COR-L47 (cell line): ENCODE measurements at regions not wholly inside any gene's neighbourhood (a gene's known extent, or its start where the extent isn't known, plus 50 kb on each side); places are given as distances from the start of the nearest gene placed in this dataset.
"Not testable (repeated sequence)": the region's sequence is repeated elsewhere in the genome, so short reads cannot be mapped to it uniquely, and the experiment has no call there.

ENCODE experiments used
- DNase-seq: peaks from one replicate; lab custom pipeline; 2025; lab: John Stamatoyannopoulos, UW

DNA sequence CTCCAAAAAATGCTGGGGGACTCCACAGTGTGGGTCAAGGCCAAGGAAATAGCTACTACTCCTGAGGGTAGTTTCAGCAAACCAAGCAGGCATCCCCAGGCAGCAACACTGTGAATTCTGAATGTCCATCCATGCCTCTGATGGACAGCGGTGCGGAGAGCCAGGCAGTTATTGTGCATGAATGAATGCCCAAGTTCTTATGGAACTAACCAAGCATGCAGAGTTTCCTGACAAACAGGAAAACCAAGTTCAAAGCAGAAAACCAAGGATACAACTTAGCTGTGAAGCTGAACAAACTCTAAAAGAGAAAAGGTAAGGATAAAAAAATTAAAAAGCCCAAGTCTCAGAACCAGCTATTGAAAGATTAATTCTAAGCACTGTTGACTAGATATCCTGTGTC is 642.6 kb upstream of the HS3ST1 start:
- DNase-seq, result no peak

DNA sequence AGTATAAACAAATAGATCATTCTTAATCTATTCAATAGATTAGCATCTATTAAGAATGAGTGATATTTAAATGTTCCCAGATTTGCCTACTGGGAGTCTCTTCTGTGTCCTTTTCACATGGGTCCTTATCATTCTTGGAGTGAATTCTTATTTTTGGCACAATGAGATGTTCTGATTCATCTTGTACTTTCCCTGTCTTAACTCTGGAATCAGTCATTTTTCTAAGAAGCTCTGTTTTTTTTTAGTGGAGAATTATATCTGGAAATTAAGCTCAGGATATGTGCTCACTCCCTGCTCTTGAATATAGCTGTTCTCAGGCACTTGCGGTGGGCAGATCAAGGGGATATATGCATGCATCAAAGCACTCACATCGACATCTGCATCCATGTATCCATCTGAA is 625.3 kb upstream of the HS3ST1 start:
- DNase-seq, result no peak

DNA sequence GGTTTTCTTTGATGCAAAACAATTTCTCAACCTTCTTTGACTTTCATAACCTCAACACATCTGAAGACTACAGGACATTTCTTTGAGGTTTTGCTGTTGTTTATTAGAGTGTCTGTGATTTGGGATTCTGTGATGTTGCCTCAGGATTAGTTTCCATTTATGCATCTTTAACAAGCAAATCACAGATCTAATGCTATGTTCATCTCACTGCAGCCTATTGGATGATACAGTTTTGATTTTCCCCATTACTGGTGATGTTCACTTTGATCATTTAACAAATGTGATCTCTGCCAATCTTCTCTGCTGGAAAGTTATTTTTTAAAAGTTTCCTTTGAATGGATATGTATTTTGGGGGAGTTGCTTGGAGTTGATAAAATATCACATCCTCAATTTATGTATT is 624.9 kb upstream of the HS3ST1 start:
- DNase-seq, result no peak

DNA sequence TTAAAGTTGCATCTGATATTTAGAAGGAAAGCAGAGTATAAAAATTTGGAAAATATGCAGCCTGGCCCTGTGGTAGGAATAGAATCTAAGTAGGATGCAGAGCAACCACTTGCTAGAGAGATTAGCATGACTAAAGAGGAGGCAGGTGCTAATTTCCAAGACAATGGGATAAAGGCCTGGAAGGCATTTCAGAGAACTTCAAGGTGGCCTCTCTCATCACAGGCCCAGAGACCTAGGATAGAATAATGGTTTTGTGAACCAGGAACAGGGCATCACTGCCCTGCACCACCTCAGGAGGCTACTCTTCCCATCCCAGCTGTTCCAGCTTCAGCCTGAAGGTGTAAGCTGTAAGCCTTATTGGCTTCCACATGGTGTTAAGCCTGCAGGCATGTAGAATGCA is 621.7 kb upstream of the HS3ST1 start:
- DNase-seq, result no peak

DNA sequence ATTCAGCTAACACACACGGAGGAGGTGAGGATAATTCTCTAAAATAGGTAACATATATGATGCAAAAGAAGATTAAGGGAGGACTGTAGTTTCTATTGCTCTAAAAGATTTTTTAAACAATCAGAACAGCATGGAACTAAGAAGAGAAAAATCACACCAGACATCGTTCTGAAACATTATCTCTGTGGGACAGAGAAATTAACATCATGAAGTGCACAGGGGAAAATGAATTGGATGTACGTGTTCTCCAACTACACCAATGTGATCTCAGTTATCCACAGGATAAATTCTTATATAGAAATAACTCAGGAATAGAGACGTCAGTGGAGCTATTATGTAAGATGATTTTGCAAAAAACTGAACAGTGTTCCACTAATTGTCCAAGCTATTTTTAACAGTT is 614.1 kb upstream of the HS3ST1 start:
- no peak for DNase-seq

DNA sequence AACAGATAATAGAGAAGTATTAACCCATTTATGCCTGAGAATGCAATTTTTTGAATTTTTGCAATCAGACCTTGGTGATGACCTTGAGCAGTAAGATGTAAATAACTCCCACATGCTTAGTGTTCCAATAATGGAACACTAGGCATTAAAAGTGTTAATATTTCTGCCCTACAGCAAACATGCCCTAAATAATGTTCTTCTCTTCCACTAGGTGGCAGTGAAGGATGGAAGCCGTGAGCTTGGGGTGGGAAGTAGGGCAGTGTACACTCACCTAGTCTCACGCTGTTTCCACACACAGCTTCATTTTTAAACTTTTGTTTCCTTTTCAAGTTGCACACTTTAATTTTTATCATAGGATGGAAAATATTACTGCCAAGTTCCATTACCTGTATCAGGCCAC is 613.1 kb upstream of the HS3ST1 start:
- no peak for DNase-seq

DNA sequence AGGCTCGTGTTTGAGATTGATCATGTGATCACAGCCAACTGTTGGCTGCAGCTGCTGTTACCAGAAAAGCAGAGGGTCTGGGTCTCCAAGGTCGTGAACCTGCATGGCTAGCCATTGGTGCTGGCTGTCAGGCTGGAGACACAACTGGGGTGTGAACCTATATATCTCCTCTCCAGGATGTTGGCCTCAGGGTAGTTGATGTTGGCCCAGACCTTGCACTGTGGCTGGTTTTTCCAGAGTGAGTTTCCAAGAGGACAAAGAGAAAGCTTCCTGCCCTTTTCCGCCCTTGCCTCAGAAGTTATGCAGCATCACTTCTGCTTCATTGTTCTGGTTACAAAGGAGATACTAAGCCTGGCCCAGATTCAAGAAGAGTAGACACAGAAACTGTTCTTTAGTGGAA is 607.8 kb upstream of the HS3ST1 start:
- no peak for DNase-seq

DNA sequence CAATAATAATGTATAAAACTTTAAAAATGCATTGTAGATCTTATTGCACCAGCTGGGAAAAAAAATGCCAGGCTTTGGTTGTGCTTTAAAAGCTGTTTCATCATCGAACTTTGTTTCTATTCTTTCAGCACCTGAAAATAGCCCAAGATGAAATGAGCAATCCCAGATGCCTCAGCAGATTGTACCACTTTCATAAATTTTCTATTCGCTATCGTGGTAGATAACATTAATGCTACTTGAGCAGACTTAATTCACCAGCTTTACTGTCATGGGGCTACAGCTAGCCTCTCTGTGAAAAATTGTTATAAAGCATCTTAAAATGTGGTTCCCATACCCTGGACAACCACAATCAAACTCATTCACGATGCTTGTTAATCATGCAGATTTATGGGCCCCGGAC is 599.6 kb upstream of the HS3ST1 start:
- DNase-seq, result no peak

DNA sequence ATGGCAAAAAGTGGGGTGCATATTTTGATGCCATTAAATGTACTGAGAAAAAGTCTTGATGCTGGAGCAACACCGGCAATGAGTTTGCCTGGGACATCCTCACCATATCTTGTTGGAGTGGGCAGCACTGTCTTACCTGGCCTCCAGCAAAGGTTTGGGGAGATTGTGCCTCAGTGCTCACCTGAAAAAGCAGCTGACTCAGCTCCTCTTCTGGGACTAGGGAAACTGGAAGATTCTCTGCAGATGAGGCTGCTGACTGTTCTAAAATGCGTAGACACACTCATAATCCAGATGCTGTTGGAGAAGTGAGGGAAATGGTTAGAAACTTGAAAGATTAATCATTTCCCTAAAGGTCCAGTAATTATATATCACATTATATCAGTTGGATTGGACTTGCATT is 593.7 kb upstream of the HS3ST1 start:
- DNase-seq, result no peak

DNA sequence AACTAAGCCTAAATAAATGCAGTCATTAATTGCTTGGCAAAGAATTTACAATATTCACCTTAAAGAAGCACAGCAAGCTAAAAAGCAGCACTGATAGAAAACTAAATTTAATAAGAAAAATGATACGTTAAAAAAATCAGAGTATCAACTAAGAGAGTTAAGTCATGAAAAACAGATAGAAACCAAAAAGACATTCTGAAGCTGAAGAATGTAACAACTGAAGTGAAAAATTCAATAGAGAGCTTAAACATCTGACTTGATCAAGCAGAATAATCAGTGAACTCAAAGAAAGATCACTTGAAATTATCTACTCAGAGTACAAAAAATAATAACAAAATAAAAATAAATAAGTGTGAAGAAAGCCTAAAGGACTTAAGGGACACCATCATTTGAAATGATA is 588.0 kb upstream of the HS3ST1 start:
- no peak for DNase-seq

DNA sequence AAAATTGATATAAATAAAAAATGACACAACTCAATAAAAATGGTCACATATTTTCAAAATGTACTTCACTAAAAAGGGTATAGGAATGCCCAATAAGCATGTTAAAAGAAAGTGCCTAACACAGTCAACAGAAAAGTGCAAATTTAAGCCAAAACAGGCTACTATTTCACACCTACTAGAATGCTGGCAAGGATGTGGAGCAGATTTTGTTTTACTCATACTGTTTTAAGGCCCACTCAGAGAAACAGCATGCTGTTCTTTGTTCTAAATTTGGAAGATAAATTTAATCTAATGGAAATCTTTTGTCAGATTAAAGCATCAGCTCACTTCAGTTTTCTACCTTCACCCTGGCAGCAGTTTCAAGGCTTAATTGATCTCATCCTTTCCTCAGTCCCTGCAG is 576.8 kb upstream of the HS3ST1 start:
- DNase-seq, result no peak

DNA sequence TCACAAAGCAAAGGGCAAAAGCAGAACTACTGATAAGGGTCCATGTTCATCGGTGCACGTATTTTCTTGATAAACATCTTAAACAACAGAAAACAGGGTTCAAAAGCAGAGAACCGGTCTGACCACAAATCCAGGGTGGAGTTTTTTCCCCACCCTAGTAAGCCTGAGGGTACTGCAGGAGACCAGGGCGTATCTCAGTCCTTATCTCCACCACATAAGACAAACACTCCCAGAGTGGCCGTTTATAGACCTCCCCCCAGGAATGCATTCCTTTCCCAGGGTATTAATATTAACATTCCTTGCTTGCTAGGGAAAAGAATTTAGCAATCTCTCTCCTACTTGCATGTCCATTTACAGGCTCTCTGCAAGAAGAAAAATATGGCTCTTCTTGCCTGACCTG is 567.9 kb upstream of the HS3ST1 start:
- not testable (repeated sequence) for DNase-seq

DNA sequence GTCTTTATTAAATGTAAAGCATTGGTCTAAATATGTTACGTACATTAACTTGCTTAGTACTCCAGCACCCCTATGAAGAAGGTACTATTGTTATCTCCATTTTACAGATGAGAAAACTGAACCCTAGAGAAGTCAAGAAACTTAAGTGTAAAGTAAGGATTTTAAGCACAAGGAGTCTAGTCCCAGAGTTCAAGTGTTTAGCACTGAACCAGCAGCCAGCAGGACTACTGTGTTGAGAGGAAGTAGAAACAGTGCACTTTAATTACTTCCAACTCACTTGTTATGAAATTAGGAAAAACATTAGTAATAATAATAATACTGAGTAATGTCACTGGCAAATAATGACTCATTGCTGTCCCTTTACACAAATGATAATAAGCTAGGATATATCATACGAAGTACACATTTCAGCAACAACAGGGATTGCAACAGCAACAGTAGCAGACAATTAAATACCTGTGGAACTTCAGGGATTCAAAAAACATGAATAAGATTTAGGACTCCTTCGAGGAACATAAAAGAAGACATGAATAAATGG is 548.1 kb upstream of the HS3ST1 start:
- no peak for DNase-seq

DNA sequence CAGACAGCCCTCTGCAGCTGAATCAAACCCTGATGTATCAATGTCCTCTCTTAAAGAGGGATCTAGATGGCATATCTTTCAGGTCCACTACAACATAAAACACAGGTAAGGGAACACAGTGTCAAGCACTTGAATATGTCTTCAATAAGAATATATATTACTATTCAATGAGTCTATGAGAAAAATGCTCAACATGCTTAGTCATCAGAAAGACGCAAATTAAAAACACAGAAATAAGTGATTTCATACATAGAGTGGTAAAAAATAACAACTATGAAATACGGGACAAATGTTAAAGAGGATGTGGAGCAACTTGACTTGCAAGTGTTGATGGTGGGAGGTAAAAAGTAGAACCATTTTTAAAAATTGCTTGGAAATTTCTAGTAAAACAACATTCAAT is 544.6 kb upstream of the HS3ST1 start:
- no peak for DNase-seq

DNA sequence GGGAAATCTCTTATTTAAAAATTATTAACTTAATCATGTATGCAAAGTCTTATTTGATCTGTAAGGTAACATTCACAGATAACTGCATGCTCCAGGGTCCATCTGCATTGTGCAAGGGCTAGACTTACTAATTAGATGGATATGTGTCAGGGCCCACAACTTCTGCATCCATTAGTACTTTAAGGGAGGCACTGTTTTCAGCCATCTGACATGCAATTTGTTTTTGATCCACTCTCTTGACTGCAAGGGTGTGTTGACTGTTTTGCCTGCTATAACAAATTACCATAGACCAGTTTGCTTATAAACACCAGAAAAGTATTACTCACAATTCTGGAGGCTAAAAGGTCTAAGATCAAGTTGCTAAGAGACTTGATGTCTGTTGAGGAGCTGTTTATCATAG is 542.1 kb upstream of the HS3ST1 start:
- DNase-seq, result no peak

DNA sequence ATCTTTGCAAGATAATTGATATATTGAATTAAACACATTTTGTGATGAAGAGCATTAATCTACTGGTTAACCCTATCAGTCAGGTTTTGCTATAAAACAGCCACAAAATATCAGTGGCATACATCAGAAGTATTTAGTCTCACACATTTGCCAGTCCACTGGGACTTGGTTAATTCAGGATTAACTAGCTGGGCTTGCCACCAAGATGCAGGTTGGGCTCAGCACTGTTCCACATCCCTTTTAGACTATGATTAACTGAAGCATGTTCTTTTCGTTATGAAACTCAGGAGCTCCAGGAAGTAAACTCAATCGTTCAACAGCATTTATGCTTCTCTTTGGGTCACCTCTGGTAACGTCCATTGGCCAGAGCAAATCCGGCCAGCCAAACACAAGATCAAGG is 538.1 kb upstream of the HS3ST1 start:
- DNase-seq, result no peak

DNA sequence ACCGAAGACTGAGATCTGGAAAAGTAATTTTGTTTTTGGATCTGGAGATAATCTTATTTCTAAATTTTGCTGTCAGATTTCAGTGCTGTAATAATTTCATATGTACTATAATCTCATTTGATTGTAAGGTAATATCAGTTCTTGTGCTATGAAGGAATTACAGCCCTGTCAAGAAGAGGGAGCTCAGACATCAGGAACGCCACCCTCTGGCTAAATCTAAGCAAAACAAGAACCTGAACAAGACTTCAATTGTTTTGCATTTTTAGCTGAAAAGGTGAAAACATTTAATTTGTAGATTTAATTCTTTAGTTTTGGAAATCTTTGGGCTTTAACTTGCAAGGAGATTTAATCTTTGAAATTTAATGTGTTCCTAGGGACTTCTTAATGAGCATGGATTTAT is 525.4 kb upstream of the HS3ST1 start:
- peak; percentile 6 for DNase-seq

DNA sequence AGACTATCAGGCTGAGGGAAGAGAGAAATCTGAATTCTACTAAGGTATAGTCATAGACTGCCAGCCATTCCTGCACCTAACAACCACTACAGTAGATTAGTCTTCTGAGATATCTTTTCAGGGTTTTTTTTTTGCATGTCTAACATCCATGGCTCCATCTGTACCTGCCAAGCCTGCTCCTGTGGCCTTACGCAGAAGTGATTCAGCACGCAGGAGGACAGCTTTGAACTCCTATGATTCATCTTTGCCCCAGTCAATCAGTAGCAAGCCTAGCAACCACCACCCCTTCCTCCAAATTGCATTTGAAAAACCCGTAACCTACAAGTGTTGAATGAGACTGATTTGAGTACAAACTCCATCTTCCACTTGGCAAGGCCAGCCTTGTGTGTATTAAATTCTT is 520.7 kb upstream of the HS3ST1 start:
- DNase-seq, result no peak

DNA sequence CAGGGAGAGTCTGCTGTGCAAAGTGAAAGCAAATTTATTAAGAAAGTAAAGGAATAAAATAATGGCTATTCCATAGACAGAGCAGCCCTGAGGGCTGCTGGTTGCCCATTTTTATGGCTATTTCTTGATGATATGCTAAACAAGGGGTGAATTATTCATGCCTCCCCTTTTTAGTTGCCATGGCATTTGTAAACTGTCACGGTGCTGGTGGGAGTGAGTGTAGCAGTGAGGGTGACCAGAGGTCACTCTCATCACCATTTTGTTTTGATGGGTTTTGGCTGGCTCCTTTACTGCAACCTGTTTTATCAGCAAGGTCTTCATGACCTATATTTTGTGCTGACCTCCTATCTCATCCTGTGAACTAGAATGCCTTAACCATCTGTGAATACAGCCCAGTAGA is 518.9 kb upstream of the HS3ST1 start:
- DNase-seq, result not testable (repeated sequence)

DNA sequence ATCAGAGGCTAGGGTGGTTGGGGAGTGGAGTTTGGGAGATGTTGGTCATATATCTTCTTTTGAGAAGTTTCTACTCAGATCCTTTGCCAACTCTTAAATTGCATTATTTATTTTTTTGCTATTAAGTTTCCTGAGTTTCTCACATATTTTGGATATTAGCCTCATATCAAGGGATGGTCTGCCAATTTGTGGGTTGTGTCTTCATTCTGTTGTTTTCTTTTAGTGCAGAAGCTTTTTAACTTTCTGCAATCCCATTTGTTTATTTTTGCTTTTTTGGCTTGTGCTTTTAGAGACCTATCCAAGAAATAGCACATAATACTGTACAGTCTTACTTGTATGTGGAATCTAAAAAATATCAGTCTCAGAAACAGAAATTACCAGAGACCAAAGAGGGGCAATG is 509.2 kb upstream of the HS3ST1 start:
- no peak for DNase-seq

DNA sequence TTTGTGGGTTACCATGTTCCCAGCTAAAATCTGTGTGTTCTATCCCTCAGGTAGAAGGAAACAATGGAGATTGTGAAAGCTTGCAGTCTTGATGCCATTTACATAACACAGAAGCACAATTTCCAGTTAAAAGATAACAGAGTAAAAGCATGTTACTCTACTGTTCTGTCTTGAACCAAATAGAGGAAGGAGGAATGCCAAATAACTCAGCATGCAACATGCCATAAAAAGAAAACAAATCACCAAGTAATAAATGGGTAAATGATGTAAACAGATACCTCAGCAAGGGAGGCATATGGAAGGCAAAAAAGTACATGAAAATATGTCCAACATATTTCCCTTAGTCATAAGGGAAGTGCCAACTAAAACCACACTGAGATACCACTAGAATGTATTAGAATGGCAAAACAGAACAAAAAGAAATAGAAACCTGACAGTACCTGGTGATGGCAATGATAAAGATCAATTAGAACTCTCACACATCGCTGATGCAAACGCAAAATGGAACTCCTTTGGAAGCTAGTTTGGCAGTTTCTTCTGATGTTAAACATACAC is 502.6 kb upstream of the HS3ST1 start:
- DNase-seq, result no peak

DNA sequence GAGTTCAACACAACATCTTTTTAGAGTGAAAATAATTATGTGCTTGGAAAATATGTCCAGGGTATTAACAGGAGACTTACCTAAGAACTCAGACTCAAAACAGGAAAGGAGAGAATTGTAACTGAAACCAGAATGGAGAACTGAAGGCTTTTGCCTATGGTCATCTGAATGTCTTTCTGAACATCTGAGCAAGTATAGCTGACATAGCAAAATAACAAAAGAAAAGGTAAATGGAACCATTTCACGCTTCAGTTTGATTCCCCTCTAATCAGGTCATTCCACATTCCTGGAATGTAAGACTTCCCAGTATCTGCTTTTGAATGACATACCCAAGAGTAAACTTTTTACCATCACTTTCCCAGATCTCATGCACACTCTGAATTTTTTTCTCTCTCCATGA is 500.4 kb upstream of the HS3ST1 start:
- no peak for DNase-seq

DNA sequence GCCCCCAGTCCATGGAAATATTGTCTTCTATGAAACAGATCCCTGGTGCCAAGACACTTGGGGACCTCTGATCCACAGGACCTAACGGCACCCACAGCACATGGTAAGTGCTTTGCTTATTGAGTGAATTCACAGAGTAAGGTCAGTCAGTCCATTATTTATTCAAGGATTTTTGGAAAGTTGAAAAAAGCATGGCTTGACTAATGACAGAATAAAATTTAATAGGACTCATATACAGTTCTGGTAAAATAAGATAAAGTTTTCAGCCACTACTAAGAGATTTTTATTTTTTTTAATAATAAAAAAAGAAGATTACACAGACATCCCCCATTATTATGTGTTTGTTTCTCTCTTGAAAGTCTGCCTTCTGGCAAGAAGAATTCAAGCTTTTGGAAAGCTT is 490.6 kb upstream of the HS3ST1 start:
- DNase-seq, result no peak

DNA sequence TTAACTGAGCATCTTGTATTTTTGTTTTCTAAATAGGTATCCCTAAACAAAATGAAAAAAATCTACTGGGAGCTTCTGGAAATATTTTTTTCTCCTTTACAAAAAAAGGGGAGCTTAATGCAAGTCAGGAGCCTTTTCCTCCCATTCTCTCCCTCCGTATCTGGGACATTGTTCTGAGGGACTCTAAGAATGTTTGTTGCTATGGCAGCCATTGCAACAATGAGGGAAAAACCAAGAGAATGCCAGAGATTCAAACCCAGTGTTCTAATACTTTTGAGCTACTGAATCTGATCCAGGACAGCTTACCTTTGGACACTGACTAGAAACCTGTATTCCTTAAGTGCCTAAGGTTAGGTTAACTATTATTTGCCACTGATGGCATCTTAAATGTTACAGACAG is 485.7 kb upstream of the HS3ST1 start:
- no peak for DNase-seq

DNA sequence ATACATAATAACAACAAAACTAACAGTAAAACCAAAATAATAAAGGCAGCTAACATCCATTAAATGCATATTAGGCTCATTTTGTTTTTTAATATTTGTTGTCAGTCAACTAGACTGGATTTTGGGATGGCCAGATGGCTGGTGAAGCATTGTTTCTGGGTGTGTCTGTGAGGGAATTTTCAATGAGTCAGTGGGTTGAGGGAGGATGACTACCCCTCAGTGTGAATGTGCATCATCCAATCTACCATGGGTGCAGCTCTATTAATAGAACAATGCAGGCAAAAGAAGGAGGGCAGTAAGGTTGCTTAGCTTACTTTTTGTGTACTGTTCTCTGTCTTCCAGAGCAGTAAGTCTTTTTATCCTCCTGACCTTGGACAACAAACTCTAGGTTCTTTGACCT is 484.2 kb upstream of the HS3ST1 start:
- no peak for DNase-seq
